ENCODE measurements at regions not wholly inside any gene's neighbourhood (a gene's known extent, or its start where the extent isn't known, plus 50 kb on each side); places are given as distances from the start of the nearest gene placed in this dataset.

DNA sequence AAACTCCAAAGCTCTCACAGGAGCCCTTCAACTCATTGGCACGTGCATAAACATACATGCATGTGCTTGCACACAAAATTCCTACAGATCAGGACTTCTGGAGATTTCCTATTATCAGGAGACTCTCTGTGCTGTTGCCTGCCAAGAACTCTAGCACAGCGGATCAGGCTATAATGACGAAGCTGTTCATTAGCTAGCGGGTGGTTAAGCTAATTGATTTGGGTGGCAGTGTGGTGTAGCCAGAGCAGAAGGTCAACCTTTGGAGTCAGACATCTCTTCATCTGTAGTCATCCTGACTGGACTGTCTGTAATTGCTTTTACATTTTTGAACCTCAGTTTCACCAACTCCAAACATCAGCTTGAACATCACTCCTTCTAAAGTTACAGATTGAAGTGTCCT lies 69.0 kb downstream of the KIF2B start:
- no peak overlapping the region for H3K27ac Mint-ChIP-seq
- H3K9me3 Mint-ChIP-seq: peaks cover 15% of the 10 kb centered on the region
- no peak overlapping the region for H3K4me3 Mint-ChIP-seq
- no peaks in the 10 kb centered on the region for H3K4me1 Mint-ChIP-seq
- H3K36me3 Mint-ChIP-seq (ENCODE audit: low read depth): no peaks in the 10 kb centered on the region
- TF ChIP-seq, protein P1, sequence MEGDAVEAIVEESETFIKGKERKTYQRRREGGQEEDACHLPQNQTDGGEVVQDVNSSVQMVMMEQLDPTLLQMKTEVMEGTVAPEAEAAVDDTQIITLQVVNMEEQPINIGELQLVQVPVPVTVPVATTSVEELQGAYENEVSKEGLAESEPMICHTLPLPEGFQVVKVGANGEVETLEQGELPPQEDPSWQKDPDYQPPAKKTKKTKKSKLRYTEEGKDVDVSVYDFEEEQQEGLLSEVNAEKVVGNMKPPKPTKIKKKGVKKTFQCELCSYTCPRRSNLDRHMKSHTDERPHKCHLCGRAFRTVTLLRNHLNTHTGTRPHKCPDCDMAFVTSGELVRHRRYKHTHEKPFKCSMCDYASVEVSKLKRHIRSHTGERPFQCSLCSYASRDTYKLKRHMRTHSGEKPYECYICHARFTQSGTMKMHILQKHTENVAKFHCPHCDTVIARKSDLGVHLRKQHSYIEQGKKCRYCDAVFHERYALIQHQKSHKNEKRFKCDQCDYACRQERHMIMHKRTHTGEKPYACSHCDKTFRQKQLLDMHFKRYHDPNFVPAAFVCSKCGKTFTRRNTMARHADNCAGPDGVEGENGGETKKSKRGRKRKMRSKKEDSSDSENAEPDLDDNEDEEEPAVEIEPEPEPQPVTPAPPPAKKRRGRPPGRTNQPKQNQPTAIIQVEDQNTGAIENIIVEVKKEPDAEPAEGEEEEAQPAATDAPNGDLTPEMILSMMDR (IDR thresholded peaks at IDR 0.05): no peak
- H3K27me3 Mint-ChIP-seq (ENCODE audit: low read depth, poor library complexity): no peaks in the 10 kb centered on the region
- DNase-seq: no peak

DNA sequence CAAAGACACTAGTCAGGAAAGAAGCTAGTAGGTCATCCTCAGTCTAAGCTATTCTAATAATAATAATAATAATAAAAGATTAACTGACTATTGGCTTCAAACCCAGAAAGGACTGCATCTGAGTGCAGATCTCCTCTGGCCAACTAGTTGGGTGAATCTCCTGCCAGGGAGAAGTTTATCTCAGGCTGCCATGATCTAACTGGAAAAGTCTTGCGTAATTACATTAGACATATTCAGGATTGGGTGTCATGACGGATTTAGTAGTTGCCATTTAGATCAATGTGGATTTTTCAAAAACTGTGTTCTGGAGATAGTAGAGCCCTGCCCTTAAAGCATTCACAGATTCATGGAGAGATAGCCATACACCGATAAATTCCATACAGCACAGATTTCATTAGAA lies 69.5 kb downstream of the KIF2B start:
- Mint-ChIP-seq H3K27me3 (ENCODE audit: low read depth, poor library complexity) (no peaks in the 10 kb centered on the region), H3K9me3 (peaks cover 10% of the 10 kb centered on the region), H3K27ac (no peak overlapping the region), H3K4me3 (no peak overlapping the region), H3K36me3 (ENCODE audit: low read depth) (no peaks in the 10 kb centered on the region), H3K4me1 (no peaks in the 10 kb centered on the region)
- DNase-seq: no peak
- TF ChIP-seq, protein P1 (IDR thresholded peaks at IDR 0.05): no peak

- H3K9me3 Mint-ChIP-seq: no peaks in the 10 kb centered on the region
- TF ChIP-seq, protein P1 (IDR thresholded peaks at IDR 0.05): no peak
- no peaks in the 10 kb centered on the region for H3K27me3 Mint-ChIP-seq (ENCODE audit: low read depth, poor library complexity)
- H3K4me1 Mint-ChIP-seq: no peaks in the 10 kb centered on the region
- no peak for DNase-seq
- H3K36me3 Mint-ChIP-seq (ENCODE audit: low read depth): no peaks in the 10 kb centered on the region
- H3K4me3 Mint-ChIP-seq: no peak overlapping the region
- H3K27ac Mint-ChIP-seq: no peak overlapping the region
These were observed 71.9 kb downstream of the KIF2B start for GRCh38 chr17:53894591-53894990.

DNA sequence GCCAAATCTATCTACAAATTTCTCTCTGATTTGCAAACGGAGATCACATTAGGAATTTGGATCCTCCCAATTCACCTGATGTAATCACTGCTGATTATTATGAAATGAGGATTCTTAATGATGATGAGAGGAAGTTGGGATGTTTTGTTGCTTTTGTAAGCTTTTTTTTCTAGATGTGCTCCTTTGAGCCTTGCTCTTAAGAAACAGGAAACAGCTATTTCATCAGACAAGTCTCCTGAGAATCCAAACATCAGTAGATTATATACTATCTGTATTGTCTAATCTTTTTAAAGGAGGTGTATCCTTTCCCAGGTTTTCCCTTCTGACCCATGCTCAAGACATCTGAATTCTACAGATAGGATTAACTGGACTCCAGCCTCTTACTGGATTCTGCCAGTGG lies 73.3 kb downstream of the KIF2B start:
- Mint-ChIP-seq H3K4me3 (no peak overlapping the region), H3K36me3 (ENCODE audit: low read depth) (no peaks in the 10 kb centered on the region), H3K27me3 (ENCODE audit: low read depth, poor library complexity) (no peaks in the 10 kb centered on the region), H3K4me1 (no peaks in the 10 kb centered on the region), H3K9me3 (peaks cover 4% of the 10 kb centered on the region), H3K27ac (no peak overlapping the region)
- DNase-seq: no peak
- TF ChIP-seq, protein P1 (IDR thresholded peaks at IDR 0.05): no peak

DNA sequence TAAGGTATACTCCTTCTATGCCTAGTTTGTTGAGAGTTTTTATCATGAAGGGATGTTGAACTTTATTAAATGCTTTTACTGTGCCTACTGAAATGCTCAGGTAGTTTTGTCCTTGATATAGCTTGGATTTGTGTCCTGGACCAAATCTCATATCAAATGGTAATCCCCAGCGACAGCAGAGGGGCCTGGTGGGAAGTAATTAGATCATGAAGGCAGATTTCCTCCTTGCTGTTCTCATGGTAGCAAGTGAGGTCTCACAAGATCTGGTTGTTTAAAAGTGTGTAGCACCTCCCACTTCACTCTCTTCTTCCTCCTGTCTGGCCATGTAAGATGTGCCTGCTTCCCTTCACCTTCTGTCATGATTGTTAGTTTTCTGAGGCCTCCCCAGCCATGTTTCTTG lies 78.2 kb downstream of the KIF2B start:
- H3K9me3 Mint-ChIP-seq: peaks cover 31% of the 10 kb centered on the region
- H3K36me3 Mint-ChIP-seq (ENCODE audit: low read depth): peaks cover 4% of the 10 kb centered on the region
- no peak overlapping the region for H3K27ac Mint-ChIP-seq
- no peaks in the 10 kb centered on the region for H3K4me1 Mint-ChIP-seq
- TF ChIP-seq, protein P1 (IDR thresholded peaks at IDR 0.05): no peak
- no peak overlapping the region for H3K4me3 Mint-ChIP-seq
- no peak for DNase-seq
- H3K27me3 Mint-ChIP-seq (ENCODE audit: low read depth, poor library complexity): no peaks in the 10 kb centered on the region

DNA sequence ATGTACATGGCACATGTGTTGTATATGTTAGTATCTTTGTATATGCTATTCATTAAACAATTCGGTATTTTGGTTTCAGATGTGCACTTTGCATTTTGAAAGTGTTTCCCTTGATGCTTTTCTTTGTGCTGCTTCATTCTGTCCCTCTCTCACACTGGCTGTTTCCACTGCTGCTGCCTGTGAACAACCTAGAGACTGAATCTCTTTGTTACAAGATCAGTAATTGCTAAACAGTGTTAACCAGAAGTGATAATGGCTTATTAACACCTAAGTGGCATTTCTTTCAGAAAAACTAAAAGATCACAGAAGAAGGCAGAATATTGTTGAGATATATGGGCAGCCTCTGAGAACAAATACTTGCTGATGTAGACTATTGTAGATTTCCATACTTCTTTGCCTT lies 84.7 kb downstream of the KIF2B start:
- H3K4me3 Mint-ChIP-seq: no peak overlapping the region
- no peak overlapping the region for H3K27ac Mint-ChIP-seq
- peaks cover 5% of the 10 kb centered on the region for H3K4me1 Mint-ChIP-seq
- TF ChIP-seq, protein P1 (IDR thresholded peaks at IDR 0.05): no peak
- no peaks in the 10 kb centered on the region for H3K27me3 Mint-ChIP-seq (ENCODE audit: low read depth, poor library complexity)
- no peaks in the 10 kb centered on the region for H3K36me3 Mint-ChIP-seq (ENCODE audit: low read depth)
- no peak for DNase-seq
- H3K9me3 Mint-ChIP-seq: peaks cover 14% of the 10 kb centered on the region
